Uterus (tissue), 2 donors: ENCODE measurements at regions not wholly inside any gene's neighbourhood (a gene's known extent, or its start where the extent isn't known, plus 50 kb on each side); places are given as distances from the start of the nearest gene placed in this dataset.

ENCODE experiments used
- POLR2A ChIP-seq, 2 donors: fragments of 450-650 bp; IDR thresholded peaks; one replicate each; pipeline ENCODE4 v1.6.1; 2016; ENCODE audit warnings: antibody characterized with exemption in 2 of 2, mild to moderate bottlenecking in 1 of 2, moderate library complexity in 1 of 2
- TF ChIP-seq, protein P1 (sequence below), 4 experiments: fragments of 200-600 bp in 2 of 4; fragments of 450-650 bp in 2 of 4; sonication (generic) in 2 of 4; IDR thresholded peaks; one replicate each; pipeline ENCODE4 v1.5.1; 2016 to 2019; ENCODE audit warnings: antibody characterized with exemption in 4 of 4, mild to moderate bottlenecking in 2 of 4, moderate library complexity in 1 of 4

DNA sequence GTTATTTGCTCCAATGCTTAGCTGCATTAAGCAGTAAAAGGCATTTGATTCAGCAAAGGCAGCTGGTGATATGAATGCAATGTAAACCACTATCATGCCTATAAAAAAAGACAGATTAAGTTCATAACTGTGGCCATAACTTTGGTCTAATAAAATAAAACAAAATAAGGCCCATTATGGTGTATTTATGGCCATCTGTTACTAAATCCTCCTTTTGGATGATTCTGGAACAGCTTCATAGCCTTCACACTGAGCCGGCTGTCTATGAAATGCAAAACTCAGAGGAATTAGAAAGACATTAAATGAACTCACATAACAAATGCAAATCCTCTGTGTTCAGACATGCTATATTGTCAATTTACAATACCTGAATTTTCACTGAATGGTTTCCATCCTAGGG, 223.7 kb upstream of the FAT4 start:
- TF ChIP-seq, protein P1, sequence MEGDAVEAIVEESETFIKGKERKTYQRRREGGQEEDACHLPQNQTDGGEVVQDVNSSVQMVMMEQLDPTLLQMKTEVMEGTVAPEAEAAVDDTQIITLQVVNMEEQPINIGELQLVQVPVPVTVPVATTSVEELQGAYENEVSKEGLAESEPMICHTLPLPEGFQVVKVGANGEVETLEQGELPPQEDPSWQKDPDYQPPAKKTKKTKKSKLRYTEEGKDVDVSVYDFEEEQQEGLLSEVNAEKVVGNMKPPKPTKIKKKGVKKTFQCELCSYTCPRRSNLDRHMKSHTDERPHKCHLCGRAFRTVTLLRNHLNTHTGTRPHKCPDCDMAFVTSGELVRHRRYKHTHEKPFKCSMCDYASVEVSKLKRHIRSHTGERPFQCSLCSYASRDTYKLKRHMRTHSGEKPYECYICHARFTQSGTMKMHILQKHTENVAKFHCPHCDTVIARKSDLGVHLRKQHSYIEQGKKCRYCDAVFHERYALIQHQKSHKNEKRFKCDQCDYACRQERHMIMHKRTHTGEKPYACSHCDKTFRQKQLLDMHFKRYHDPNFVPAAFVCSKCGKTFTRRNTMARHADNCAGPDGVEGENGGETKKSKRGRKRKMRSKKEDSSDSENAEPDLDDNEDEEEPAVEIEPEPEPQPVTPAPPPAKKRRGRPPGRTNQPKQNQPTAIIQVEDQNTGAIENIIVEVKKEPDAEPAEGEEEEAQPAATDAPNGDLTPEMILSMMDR (IDR thresholded peaks at IDR 0.05), result no peak
- no peak for TF ChIP-seq POLR2A (IDR thresholded peaks at IDR 0.05)
